IMR-90 (cell line): ENCODE measurements at regions not wholly inside any gene's neighbourhood (a gene's known extent, or its start where the extent isn't known, plus 50 kb on each side); places are given as distances from the start of the nearest gene placed in this dataset.

Source experiments
- ATAC-seq: fragments of 200-7000 bp; cut with Tn5 transposase; 2 replicates; pipeline ENCODE4 v1.9.1; 2020; ENCODE audit warnings: low read depth, mild to moderate bottlenecking, moderate library complexity
- BruUV-seq: library from RNA; stranded (reverse); fragments of 400-500 nt; replicated peaks from 2 replicates; lab custom pipeline; 2021; lab: Mats Ljungman, UMichigan
- CTCF ChIA-PET: fragments of 300-600 bp; formaldehyde crosslinking; extraction: SDS; loops from one replicate; lab custom pipeline; 2021; ENCODE audit warnings: antibody characterized with exemption; lab: Yijun Ruan, JAX
- POLR2A ChIA-PET: fragments of 300-600 bp; sonication (Branson Sonifier 250); formaldehyde crosslinking; loops from one replicate; lab custom pipeline; 2022; ENCODE audit warnings: antibody characterized with exemption; ENCODE audit not compliant: unreplicated experiment; lab: Charles Lee
- DNase-seq: peaks from one replicate; pipeline ENCODE4 v3.0.0; 2013
- H2AFZ ChIP-seq: replicated peaks from 2 replicates; pipeline ENCODE3; 2013; ENCODE audit warnings: low read length, mild to moderate bottlenecking; ENCODE audit not compliant: poor library complexity
- H2AK5ac ChIP-seq: 2 replicates; pipeline ENCODE4 v1.6.1; 2013; ENCODE audit warnings: low read depth, low read length, inconsistent platforms
- H2AK9ac ChIP-seq: replicated peaks from 2 replicates; pipeline ENCODE3; 2013; ENCODE audit warnings: mild to moderate bottlenecking, low read depth, low read length, moderate library complexity; ENCODE audit not compliant: poor library complexity
- H2BK120ac ChIP-seq: 2 replicates; pipeline ENCODE4 v1.6.1; 2013; ENCODE audit warnings: low read depth, low read length, inconsistent platforms
- H2BK15ac ChIP-seq: 3 replicates; pipeline ENCODE4 v1.6.1; 2013; ENCODE audit warnings: low read depth, low read length, inconsistent platforms
- H2BK20ac ChIP-seq: 2 replicates; pipeline ENCODE4 v1.6.1; 2013; ENCODE audit warnings: low read depth, mild to moderate bottlenecking, inconsistent platforms, low read length, moderate library complexity
- H2BK5ac ChIP-seq: 2 replicates; pipeline ENCODE4 v1.6.1; 2013; ENCODE audit warnings: mild to moderate bottlenecking, low read depth, low read length, inconsistent platforms; ENCODE audit not compliant: poor library complexity, severe bottlenecking
- H3K14ac ChIP-seq: replicated peaks from 2 replicates; pipeline ENCODE4 v1.6.1; 2013; ENCODE audit warnings: low read depth, low read length, inconsistent platforms
- H3K18ac ChIP-seq: 2 replicates; pipeline ENCODE4 v1.6.1; 2013; ENCODE audit warnings: low read depth, low read length, control low read depth
- H3K23ac ChIP-seq: 2 replicates; pipeline ENCODE4 v1.6.1; 2013; ENCODE audit warnings: low read depth, low read length, inconsistent platforms
- H3K27ac ChIP-seq: 2 replicates; pipeline ENCODE4 v1.5.1; 2013; ENCODE audit warnings: mild to moderate bottlenecking, control low read depth, low read length; ENCODE audit not compliant: insufficient read depth
- H3K27me3 ChIP-seq: 2 replicates; pipeline ENCODE4 v1.6.1; 2013; ENCODE audit warnings: low read length; ENCODE audit not compliant: control insufficient read depth, insufficient read depth
- H3K36me3 ChIP-seq: 2 replicates; pipeline ENCODE4 v1.6.1; 2013; ENCODE audit warnings: low read length, mixed read lengths; ENCODE audit not compliant: control insufficient read depth, insufficient read depth
- H3K4ac ChIP-seq: 2 replicates; pipeline ENCODE4 v1.6.1; 2013; ENCODE audit warnings: low read depth, low read length, inconsistent platforms
- H3K4me1 ChIP-seq: 2 replicates; pipeline ENCODE4 v1.6.1; 2013; ENCODE audit warnings: low read length, mixed read lengths; ENCODE audit not compliant: control insufficient read depth, insufficient read depth
- H3K4me2 ChIP-seq: 2 replicates; pipeline ENCODE4 v1.6.1; 2013; ENCODE audit warnings: low read depth, mild to moderate bottlenecking, control low read depth, low read length, moderate library complexity
- H3K4me3 ChIP-seq: 2 replicates; pipeline ENCODE4 v1.5.1; 2013; ENCODE audit warnings: low read depth, mild to moderate bottlenecking, control low read depth, low read length, moderate library complexity; ENCODE audit not compliant: insufficient read depth
- H3K56ac ChIP-seq: 2 replicates; pipeline ENCODE4 v1.6.1; 2013; ENCODE audit warnings: low read length, inconsistent platforms; ENCODE audit not compliant: insufficient read depth; ENCODE audit errors: extremely low read depth
- H3K79me1 ChIP-seq, 2 experiments: 2 replicates each; pipeline ENCODE4 v1.6.1; 2013; ENCODE audit warnings: low read length in 2 of 2, inconsistent platforms in 1 of 2, low read depth in 1 of 2
- H3K9ac ChIP-seq: 2 replicates; pipeline ENCODE4 v1.6.1; 2013; ENCODE audit warnings: low read depth, low read length, control low read depth
- H3K9me1 ChIP-seq: 2 replicates; pipeline ENCODE4 v1.6.1; 2013; ENCODE audit warnings: low read length, inconsistent platforms; ENCODE audit not compliant: insufficient read depth
- H3K9me3 ChIP-seq: 2 replicates; pipeline ENCODE4 v1.6.1; 2013; ENCODE audit warnings: low read length; ENCODE audit not compliant: control insufficient read depth, insufficient read depth
- H4K20me1 ChIP-seq: 2 replicates; pipeline ENCODE4 v1.6.1; 2013; ENCODE audit warnings: low read length, inconsistent platforms; ENCODE audit not compliant: insufficient read depth
- H4K5ac ChIP-seq: 2 replicates; pipeline ENCODE4 v1.6.1; 2013; ENCODE audit warnings: mild to moderate bottlenecking, low read depth, low read length, control low read depth
- H4K8ac ChIP-seq, 2 experiments: 2 replicates each; pipeline ENCODE4 v1.6.1; 2013; ENCODE audit warnings: low read depth in 2 of 2, low read length in 2 of 2, control low read depth in 1 of 2, inconsistent platforms in 1 of 2
- H4K91ac ChIP-seq: 2 replicates; pipeline ENCODE4 v1.6.1; 2013; ENCODE audit warnings: low read depth, low read length, inconsistent platforms; ENCODE audit not compliant: insufficient read depth
- BHLHE40 ChIP-seq: fragments of 150-350 bp; IDR thresholded peaks from 2 replicates; pipeline ENCODE4 v1.6.1; 2016; ENCODE audit warnings: mild to moderate bottlenecking, low read depth, low read length
- WGBS, 2 experiments: methylation state at CpG; one replicate each; pipeline versions ENCODE4 v1.1.5 to v1.1.7; 2013; ENCODE audit warnings: missing lambda C conversion rate in 2 of 2; ENCODE audit not compliant: insufficient read length in 1 of 2; ENCODE audit errors: extremely low coverage in 2 of 2; 5-methylcytosine and 5-hydroxymethylcytosine counted together
- dilution Hi-C: fragments of 300-500 bp; cut with HindIII; formaldehyde crosslinking; loops from one replicate; pipeline ENCODE4 v1.14.3; 2018; ENCODE audit warnings: low sequenced_read_pairs; ENCODE audit not compliant: unreplicated experiment
- in situ Hi-C: fragments of 300-500 bp; cut with MboI; formaldehyde crosslinking; loops from 3 replicates; pipeline ENCODE4 v1.14.3; 2019; ENCODE audit warnings: low sequenced_read_pairs, inconsistent platforms, mixed read lengths
- intact Hi-C: fragments of 100-400 bp; cut with micrococcal nuclease; formaldehyde crosslinking; loops from 2 replicates; pipeline ENCODE4 v1.10.0; 2022
- TF ChIP-seq, protein P1 (sequence below): conservative IDR thresholded peaks from 2 replicates; pipeline ENCODE4 v1.5.1; 2012; ENCODE audit warnings: mild to moderate bottlenecking, low read depth, low read length, improper control_type of control experiment

DNA sequence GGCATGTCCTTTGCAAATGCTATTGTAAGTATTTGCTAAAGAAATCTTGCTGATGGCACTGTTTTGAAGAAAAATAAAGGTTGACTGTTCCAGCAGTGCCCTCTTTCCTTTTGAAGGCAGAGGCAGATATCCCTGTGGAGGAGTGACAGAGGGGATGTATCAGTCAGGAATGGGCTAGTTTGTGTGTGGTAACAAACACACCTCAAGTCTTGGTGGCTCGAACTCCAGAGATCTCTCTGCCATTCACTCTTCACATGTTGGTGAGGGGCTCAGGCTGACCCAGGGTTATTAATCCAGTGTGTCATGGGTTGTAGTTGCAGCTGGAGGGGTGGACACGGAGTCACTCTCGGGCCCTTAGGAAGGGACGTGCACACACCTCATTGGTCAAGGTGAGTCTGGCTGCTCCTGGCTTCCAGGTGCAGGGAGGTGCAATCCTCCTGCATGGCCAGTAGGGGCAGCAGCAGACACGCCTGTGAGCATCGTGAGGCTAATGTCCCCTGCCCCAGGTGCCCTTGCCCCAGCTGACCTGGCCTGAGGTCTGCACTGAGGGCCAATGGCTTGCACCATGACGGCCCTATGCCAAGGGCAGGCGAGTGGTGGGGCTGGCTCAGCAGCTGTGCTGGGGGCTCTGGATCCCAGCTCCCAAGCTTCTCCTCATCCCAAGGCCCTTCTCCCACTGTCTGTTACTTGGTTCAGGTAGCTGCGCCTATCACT lies 146.5 kb downstream of the ASB1 start:
- Histone ChIP-seq H3K9me1 (no peaks in the 10 kb centered on the region), H3K14ac (no peak overlapping the region), H3K4me3 (no peak overlapping the region), H2AK9ac (no peak overlapping the region), H4K20me1 (no peaks in the 10 kb centered on the region), H3K4me1 (no peaks in the 10 kb centered on the region), H3K27ac (no peak overlapping the region), H2BK5ac (no peak overlapping the region), H2BK120ac (no peak overlapping the region), H3K9me3 (peaks cover 3% of the 10 kb centered on the region; the same call in 1 of the 2 replicates), H4K91ac (no peak overlapping the region), H2AFZ (peak overlapping the region; percentile 63), H2BK15ac (no peak overlapping the region), H3K79me1 (no peaks in the 10 kb centered on the region), H3K56ac (no peak overlapping the region), H3K4ac (no peak overlapping the region), H4K8ac (no peak overlapping the region), H4K5ac (no peak overlapping the region), H3K27me3 (peaks cover 24% of the 10 kb centered on the region), H3K23ac (no peak overlapping the region), H2AK5ac (no peak overlapping the region), H2BK20ac (no peak overlapping the region), H3K36me3 (no peaks in the 10 kb centered on the region), H3K9ac (no peak overlapping the region), H3K18ac (no peak overlapping the region), H3K4me2 (no peak overlapping the region)
- ATAC-seq (no peak), DNase-seq (no peak)
- ChIA-PET CTCF (no interaction called here), POLR2A (no interaction called here)
- BruUV-seq, result no TSS peak
- TF ChIP-seq, protein P1, sequence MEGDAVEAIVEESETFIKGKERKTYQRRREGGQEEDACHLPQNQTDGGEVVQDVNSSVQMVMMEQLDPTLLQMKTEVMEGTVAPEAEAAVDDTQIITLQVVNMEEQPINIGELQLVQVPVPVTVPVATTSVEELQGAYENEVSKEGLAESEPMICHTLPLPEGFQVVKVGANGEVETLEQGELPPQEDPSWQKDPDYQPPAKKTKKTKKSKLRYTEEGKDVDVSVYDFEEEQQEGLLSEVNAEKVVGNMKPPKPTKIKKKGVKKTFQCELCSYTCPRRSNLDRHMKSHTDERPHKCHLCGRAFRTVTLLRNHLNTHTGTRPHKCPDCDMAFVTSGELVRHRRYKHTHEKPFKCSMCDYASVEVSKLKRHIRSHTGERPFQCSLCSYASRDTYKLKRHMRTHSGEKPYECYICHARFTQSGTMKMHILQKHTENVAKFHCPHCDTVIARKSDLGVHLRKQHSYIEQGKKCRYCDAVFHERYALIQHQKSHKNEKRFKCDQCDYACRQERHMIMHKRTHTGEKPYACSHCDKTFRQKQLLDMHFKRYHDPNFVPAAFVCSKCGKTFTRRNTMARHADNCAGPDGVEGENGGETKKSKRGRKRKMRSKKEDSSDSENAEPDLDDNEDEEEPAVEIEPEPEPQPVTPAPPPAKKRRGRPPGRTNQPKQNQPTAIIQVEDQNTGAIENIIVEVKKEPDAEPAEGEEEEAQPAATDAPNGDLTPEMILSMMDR, result peak; percentile 25; the same call in 1 of the 2 replicates
- TF ChIP-seq BHLHE40, result no peak
- dilution Hi-C loops, result no loop called here
- WGBS, 2 experiments, result 72% methylated on average over 6 of the region's 9 CpGs; no CpG with 5 or more reads in 1 of the 2 experiments
- in situ Hi-C loops, result no loop called here
- intact Hi-C loops, result no loop called here
